ENCODE measurements at regions not wholly inside any gene's neighbourhood (a gene's known extent, or its start where the extent isn't known, plus 50 kb on each side); places are given as distances from the start of the nearest gene placed in this dataset.

DNA sequence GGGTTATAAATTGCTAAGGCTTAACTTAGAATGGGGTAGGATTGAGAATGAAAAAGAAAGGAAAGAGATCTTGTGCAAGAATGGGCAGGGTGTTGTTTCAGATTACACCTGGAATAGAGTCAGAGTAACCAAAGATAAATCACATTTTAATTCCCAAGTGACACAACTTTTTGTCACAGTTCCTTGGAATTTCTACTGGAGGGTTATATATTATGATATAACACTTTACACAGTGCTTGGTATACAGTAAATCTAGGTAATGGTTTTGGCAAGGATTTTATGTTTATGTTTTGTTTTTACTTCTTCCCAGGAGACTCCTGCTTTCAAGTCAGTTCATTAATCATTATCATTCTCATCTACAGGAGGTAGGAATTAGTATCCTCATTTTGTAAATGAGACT lies 115.7 kb upstream of the KCNJ16 start:
- no peak for DNase-seq

DNA sequence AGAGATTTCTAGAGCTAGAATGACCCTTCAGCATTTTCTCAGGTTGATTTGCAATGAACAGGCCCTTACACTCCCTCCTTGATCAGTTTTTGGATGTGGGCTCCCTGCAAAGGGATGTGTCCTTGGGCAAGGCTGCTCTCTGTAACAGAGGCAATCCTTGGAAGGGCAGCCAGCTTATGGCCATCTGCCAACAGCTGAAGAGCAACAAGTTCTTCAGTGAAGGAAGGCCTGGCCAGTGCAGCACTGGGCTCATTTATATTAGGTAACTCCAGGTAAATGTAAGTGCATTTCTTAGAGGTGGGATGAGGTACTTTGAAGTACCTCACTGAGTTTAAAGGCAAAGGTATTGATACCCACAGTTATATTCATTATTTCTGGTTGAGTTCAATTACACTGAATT lies 114.3 kb upstream of the KCNJ16 start:
- no peak for DNase-seq

DNA sequence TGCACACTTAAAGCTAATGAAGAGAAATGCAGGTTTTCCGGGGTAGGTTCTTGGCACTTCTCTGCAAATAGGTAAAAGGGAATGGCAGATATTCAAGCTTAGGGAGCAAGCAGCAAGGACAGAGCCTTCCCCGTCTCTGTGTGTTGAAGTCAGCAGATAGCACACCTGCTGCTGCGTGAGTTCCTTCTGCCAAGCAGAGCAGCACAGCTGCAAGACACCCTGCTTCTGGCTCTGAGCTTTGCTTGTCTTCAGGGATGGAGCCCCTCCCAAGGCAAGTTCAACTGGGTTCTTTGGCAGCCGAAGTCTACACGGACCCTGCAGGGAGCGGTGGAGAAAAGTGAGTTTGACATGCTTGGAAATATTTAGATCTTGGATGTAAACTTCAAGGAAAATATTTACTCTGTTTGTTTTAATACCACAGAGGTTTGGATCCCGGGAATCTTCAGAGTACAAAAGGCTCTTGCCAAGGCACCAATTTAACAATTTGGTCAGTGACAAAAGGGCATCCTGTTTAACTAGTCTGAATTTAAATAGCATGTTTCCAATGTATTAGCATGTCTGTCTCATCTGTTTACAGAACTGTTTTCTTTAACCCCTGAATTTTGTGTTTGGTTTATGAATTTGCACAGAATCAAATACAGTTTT lies 113.4 kb upstream of the KCNJ16 start:
- no peak for DNase-seq

DNA sequence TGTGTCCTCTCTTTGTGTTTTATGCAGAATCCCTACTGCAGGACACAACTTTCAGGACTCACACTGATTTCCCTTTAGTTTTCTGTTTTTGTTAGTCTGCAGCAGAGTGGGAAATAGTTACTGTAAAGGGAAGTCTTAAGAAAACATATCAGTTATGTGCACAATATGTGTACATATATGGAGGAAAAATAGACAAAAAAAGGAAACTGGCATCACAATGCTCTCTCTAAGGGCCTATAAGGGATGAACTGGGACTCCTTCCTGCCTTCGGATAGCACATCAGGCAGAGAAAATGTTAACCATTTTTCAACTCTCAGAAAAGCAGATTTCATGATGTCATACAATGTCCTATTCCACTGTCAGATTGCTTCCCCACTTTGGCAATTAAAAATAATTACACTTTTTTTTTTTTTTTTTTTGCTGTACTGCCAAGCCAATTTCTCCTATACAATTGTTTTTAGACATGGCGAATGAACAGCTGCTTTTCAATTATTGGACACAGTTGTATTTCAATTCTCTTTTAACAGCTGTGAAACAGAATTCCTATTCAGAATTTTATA lies 112.5 kb upstream of the KCNJ16 start:
- DNase-seq = no peak

DNA sequence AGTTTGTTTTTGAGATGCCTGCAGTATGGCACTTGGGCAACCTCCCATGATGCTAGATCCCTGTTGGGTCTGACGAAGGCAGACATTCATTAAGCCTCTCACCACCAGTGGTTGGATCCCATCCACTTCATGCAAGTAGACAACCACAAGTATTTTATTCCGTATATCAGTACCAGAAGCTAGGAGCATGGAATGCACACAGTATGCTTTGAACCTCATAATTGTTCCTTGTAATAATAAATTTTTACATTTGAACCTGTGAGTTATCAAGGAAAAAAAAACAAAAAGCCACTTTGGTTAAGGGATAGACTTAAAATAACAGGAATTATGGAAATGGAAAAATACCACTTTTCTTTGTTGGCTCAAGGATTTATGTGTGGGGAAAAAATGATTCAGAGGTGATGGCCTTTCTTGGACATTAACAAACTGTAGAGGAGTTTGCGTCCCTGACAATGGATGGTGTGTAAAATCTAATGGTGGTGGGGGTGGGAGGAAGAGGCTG lies 107.1 kb upstream of the KCNJ16 start:
- DNase-seq = no peak

DNA sequence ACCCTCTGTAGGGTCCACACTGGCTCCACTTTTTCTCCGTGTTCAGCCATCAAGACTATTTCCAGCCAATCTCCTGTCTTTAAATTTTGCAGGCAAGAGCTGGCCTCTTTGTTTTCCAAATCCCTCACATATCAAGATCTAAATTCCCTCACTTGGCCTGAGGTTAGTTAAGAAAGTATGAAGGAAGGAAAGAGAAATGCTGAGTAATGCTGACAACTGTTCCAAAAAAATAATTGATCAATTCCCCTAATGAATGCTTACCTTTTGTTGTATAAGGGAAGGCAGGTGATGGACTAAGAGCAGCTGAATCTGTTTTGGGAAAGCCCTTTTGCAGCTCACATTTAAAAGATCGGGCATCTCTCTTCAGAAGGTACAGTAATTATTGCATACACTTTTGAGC lies 105.1 kb upstream of the KCNJ16 start:
- no peak for DNase-seq

DNA sequence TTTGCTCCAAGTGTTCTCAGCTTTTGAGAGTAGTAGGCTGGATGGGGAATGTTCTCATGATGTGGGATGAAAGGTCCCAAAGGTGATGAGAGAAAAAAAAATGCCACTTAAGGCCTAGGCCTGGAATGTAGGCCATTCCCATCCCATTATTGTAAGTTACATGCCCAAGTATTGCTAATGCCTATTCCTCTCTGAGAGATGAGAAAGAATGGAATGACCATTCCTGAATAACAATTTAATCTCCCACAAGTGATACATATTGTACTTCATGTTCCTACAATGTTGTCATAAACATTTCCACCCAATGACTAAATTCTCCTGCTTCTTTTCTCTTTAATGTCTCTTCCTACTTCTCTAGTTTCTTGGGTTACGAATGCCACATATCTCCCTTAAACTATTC lies 102.8 kb upstream of the KCNJ16 start:
- no peak for DNase-seq

DNA sequence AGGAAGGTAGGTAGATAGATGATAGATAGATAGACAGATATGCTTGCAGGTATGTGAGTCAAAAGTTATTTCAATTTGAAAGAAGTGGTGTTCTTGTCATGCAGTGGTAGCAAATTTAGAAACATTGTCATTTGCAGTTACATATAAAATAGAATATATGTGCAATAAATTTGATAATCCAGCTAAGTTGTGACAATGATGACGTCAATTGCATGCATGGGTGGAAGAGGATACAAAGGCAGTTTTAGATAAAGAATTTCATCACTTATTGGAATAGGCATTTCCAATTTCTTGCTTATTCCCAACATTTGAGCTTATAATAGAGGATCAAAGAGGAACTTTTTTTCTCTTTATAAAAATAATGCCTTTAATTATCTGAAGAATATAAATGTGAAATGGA lies 99.2 kb upstream of the KCNJ16 start:
- no peak for DNase-seq

DNA sequence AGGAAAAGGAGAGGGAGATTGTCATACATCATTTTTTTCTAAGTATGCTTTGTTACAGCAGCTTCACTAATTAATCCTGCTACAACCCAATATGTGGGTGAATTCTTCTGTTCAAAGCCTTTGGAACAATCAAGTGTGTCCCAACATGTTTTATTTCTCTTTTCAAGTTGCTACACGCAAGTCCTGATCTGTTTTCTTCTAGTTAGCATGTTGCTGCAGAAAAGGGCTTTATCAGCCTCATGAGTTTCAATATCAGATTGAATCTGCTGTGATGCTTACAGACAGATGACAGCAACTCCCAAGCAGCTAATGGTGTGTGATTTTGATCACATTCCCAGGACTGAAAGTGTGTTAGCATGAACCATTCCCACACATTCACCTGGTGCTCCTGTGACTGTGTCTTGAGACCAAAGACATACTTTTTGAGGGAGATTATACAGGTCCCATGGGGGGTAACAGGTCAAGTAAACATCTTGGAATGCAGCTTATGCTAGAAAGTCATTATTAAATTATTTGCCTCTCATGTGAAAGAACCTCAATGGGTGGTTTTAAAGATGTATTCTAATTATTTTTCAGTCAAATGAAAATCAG lies 96.9 kb upstream of the KCNJ16 start:
- DNase-seq = no peak

DNA sequence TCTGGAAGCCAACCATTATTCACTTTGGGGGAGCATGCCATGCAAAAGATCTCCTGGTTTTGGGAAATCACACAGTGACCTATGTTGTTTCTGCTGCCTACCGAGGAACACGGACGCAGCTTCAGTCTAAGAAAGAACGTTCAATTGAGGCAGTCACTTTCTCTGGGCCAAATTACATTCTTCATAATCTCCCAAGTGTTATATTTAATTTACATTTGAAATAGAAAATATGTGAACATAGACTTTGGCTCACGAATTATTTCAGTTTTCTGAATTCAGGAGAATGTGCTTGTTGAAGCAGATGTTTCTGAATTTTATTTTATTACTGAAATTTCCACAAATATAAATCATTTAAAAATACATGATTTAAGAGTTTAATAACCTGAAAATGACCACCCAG lies 93.6 kb upstream of the KCNJ16 start:
- DNase-seq = no peak

DNA sequence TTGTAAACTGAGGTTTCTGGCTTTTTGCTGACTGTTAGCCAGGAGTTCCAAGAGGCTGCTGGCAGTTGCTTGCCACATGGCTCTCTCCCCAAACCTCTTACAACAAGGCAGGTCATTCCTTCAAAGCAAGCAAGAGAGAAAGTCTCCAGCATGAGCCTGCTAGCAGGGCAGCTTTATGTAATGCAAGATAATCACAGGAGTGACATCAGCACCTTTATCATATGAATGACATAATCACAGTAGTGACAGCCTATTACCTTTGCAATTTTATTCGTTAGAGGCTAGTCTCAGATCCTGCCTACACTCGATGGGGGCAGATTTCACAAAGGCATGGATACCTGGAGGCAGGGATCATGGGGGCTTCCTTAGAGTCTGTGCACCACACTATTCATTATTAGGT lies 79.5 kb upstream of the KCNJ16 start:
- no peak for DNase-seq

DNA sequence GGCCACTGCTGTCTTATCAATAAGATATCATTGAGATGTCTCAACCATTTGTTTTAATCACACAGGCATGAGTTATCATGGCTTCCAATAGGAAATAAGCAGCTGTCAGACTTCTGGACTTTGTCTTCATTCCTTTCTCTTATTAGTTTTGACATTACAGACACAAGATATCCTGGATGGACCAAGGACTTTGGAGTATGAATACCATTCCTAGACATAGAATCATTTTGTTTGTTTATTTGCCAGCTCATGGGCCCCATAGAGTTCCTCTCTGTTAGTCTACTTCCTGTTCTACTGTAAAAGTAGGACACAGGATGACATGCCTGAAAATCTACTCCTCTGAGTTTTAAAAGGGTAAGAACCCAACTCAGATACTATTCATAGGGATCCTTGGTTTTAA lies 77.7 kb upstream of the KCNJ16 start:
- DNase-seq = no peak

DNA sequence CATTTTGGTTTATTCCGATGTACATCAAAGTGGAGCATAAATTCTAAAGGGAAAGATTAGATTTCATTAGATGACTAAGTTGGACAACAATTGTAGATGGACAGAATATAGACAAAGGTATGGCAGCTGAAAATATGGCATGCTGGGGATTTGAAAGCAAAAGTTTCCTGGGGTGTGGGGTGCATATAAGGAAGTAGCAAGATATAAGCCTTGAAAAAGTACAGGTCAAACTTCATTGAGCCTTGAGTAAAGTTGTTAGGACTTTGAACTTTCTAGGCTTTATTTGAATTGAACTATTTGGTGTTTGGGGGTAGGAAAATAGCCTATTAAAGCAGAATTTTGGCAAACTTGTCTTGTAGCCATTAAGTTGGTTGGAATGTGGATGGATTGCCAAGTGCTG lies 75.8 kb upstream of the KCNJ16 start:
- no peak for DNase-seq

DNA sequence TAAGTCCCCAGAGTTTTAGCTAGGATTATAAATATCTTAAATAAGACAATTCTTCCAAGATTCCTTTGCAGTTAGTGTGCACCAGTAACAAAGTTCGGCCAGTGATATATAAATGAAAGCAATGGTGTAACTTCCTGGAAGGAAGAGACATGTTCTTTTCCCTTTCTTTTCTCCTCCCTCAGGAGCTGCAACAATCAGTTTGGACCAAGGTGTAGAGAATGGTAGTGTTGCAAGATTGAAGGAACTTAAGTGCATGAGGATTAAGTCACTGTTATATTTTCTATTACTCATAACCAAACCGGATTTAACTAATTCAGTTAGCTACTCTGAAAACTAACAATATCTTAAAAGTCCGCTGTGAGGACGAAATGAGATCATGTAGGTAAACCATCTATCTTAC lies 68.9 kb upstream of the KCNJ16 start:
- DNase-seq = no peak

DNA sequence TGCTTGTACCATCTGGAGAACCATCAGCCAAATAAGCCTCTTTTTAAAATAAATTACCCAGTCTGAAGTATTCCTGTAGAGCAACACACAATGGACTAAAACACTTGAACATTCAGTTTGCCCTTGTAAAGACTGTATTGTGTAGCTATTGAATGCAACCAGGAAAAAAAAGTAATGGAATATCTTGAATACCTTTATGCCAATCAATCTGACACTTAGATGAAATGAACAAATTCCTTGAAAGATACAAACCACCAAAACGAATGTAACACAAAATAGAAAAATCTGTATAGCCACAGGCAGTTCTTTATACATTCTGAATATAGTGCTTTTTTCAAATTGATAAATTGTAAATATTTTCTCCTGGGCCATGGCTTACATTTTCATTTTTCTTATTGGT lies 63.3 kb upstream of the KCNJ16 start:
- DNase-seq = no peak

DNA sequence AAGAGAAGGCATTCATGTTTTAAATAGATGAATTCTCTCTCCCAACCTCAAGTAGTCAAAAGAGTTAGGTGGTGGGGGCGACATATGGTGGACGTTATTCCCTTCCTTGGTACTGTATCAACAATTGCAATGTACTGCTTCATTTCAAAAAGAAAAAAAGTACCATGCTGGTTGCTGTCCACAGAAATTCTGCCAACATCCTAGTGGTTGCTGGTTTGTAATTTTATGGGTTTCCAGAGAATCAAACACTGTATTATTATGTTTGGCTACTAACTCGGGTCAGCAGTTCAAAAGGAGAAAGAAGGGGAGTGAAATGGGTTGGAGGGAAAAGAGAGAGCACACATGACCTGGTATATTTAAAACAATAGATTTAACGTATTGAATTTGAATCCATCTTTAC lies 61.1 kb upstream of the KCNJ16 start:
- no peak for DNase-seq

DNA sequence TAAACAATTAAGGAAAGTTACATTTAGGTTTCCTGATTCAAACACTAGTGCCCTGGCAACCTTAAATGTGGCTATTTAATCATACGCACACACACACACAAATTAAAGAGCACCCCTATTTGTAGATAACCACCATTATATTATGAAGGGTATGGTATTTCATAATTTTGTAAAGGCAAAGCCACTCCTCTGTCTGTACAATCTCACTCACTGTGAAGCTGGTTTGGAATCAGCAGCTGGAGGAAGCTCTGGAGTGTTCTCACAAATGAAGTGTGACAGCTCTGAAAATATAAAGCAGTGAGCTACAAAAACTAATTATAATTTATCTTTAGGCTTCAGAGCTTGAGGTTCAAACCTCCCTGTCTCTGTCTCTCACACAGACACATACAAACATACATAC lies 57.9 kb upstream of the KCNJ16 start:
- no peak for DNase-seq

DNA sequence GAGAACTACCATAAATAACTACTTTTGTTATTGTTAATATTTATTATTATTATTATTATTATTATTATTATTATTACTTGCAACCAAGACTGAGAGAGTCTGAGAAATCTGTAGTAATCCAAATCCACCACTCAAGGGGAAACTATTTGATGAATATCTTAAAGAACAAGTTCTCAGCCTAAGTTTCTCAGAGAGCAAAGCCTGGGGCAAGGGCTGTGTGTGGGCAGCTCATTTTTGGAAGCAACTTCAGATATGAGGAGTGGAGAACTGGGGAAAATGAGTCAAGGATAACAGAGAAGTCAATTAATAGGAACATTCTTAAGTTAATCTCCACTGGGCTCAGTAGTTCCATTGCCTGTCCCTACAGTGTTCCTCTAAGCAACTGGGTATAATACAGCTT lies 57.1 kb upstream of the KCNJ16 start:
- DNase-seq = no peak

DNA sequence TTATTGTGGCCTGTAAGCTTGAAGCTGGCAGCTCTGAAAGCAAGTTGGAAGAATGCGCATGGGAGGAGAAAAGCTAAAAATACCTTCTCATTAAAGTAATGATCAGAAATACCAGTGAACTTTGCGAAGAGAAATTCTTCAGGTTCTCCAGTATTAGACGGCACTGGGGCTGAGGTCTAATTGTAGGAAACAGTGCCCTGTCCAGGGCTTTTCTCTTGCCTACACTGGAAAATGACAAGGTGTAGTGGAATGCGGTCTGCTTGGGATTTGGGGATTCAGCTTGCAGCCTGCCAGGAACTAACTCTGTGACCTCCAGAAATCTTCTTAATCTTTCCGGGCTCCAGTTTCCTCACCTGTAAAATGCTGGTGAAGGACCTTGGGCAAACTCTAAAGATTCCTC lies 53.3 kb upstream of the KCNJ16 start:
- DNase-seq = no peak

DNA sequence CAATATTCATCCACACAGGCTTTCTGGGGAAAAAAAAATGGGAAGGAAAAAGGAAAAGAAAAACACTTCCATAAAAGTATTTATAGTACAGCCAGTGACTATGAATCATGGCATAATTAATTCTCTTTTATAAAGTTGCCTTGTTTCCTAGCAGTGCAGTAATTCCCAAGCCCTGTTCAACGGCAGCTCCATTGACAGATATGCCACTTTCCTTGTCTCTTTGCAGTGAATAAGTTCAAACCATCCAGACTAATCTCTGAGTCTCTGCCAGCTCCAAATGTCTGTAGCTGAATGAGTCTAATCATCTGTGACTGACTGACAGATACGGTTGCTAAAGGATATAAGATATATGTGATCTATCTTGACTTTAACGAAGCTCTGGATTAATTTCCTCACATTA lies 52.9 kb upstream of the KCNJ16 start:
- no peak for DNase-seq

DNA sequence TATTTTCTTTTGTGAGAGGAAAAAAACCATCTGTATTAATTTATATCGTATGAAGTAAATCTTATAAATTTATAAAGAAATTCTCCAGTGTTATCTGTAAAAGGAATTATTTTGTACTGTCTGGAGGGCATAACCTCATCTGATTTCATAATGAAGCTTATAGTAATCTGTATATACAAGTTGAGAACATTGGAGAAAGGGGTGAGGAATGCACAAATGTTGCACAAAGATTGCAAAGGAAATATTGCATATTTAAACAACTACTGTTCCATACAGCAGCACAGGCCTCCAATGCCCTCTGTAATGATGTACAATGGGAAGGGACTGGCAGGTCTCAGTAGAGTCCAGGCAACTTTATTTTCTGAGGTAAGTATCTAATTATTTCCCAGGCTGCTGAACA lies 50.8 kb upstream of the KCNJ16 start:
- no peak for DNase-seq

All from CD4-positive, alpha-beta T cell treated with Interleukin-10 for 1 hour (primary cell).